Fibroblast of skin of right biceps (primary cell): ENCODE measurements at regions not wholly inside any gene's neighbourhood (a gene's known extent, or its start where the extent isn't known, plus 50 kb on each side); places are given as distances from the start of the nearest gene placed in this dataset.
A peak's percentile ranks its signal among the peaks of the same experiment; 100 is the strongest.

Experiments used
- DNase-seq: peaks from one replicate; pipeline ENCODE4 v3.0.0-alpha.2; 2013

- no peak for DNase-seq
Measured at GRCh38 chr14:83153081-83153480, 1619.4 kb upstream of the SEL1L start.

- DNase-seq = no peak
Measured at GRCh38 chr14:83162361-83162929, 1628.8 kb upstream of the SEL1L start.

- peak; percentile 11 for DNase-seq
Measured at GRCh38 chr14:83163016-83163415, 1629.4 kb upstream of the SEL1L start.

GRCh38 chr14:83164016-83164415 lies 1630.4 kb upstream of the SEL1L start:
- DNase-seq = peak; percentile 88

- no peak for DNase-seq
Measured at GRCh38 chr14:83164591-83164990, 1630.9 kb upstream of the SEL1L start.

GRCh38 chr14:83170165-83170564 lies 1636.5 kb upstream of the SEL1L start:
- no peak for DNase-seq

GRCh38 chr14:83171761-83172160 lies 1638.1 kb upstream of the SEL1L start:
- DNase-seq = no peak

GRCh38 chr14:83172363-83172762 lies 1638.7 kb upstream of the SEL1L start:
- DNase-seq = peak; percentile 64

- DNase-seq = no peak
Measured at GRCh38 chr14:83173687-83174086, 1640.0 kb upstream of the SEL1L start.

GRCh38 chr14:83184531-83184930 lies 1650.9 kb upstream of the SEL1L start:
- DNase-seq = no peak

- peak; percentile 28 for DNase-seq
Measured at GRCh38 chr14:83188311-83188710, 1654.7 kb upstream of the SEL1L start.

GRCh38 chr14:83196236-83196635 lies 1662.6 kb upstream of the SEL1L start:
- DNase-seq = peak; percentile 5

- DNase-seq = no peak
Measured at GRCh38 chr14:83197271-83197670, 1663.6 kb upstream of the SEL1L start.

- DNase-seq = no peak
Measured at GRCh38 chr14:83207550-83207949, 1673.9 kb upstream of the SEL1L start.

- peak; percentile 5 for DNase-seq
Measured at GRCh38 chr14:83208341-83208740, 1674.7 kb upstream of the SEL1L start.

- peak; percentile 85 for DNase-seq
Measured at GRCh38 chr14:83217492-83217891, 1683.8 kb upstream of the SEL1L start.

- no peak for DNase-seq
Measured at GRCh38 chr14:83247924-83248639, 1714.4 kb upstream of the SEL1L start.

- DNase-seq = no peak
Measured at GRCh38 chr14:83251402-83251801, 1717.7 kb upstream of the SEL1L start.

- DNase-seq = no peak
Measured at GRCh38 chr14:83253870-83254269, 1720.2 kb upstream of the SEL1L start.

- DNase-seq = peak; percentile 37
Measured at GRCh38 chr14:83255015-83255726, 1721.5 kb upstream of the SEL1L start.

GRCh38 chr14:83255727-83256090 lies 1722.1 kb upstream of the SEL1L start:
- no peak for DNase-seq

- DNase-seq = no peak
Measured at GRCh38 chr14:83257466-83258439, 1724.1 kb upstream of the SEL1L start.

- DNase-seq = peak; percentile 28
Measured at GRCh38 chr14:83260751-83261150, 1727.1 kb upstream of the SEL1L start.
